Psoas muscle (tissue), 7 donors: ENCODE measurements at regions not wholly inside any gene's neighbourhood (a gene's known extent, or its start where the extent isn't known, plus 50 kb on each side); places are given as distances from the start of the nearest gene placed in this dataset.

Experiments used
- ATAC-seq, 4 donors: fragments of 200-7000 bp; cut with Tn5 transposase; one replicate each; pipeline ENCODE4 v1.9.1; 2020; ENCODE audit warnings: moderate library complexity in 3 of 4, mild to moderate bottlenecking in 2 of 4
- DNase-seq, 2 donors: peaks; one replicate each; pipeline ENCODE4 v3.0.0-alpha.2; 2020
- H3K27ac ChIP-seq: fragments of 200-600 bp; one replicate; pipeline ENCODE4 v1.8.0; 2022
- H3K27me3 ChIP-seq, 3 donors: fragments of 200-600 bp in 1 of 3; one replicate each; pipeline versions ENCODE4 v1.6.1 to v1.8.0; 2013 to 2022; ENCODE audit warnings: low read length in 2 of 3, mild to moderate bottlenecking in 2 of 3, moderate library complexity in 1 of 3; ENCODE audit not compliant: insufficient read depth in 3 of 3
- H3K36me3 ChIP-seq, 2 donors: fragments of 200-600 bp in 1 of 2; one replicate each; pipeline versions ENCODE4 v1.6.1 to v1.8.0; 2013 to 2022; ENCODE audit warnings: low read depth in 1 of 2, mild to moderate bottlenecking in 1 of 2, moderate library complexity in 1 of 2; ENCODE audit not compliant: insufficient read depth in 1 of 2
- H3K4me1 ChIP-seq: fragments of 200-600 bp; one replicate; pipeline ENCODE4 v1.8.0; 2022
- H3K4me3 ChIP-seq: fragments of 200-600 bp; one replicate; pipeline ENCODE4 v1.8.0; 2022; ENCODE audit warnings: mild to moderate bottlenecking
- H3K9me3 ChIP-seq: fragments of 200-600 bp; one replicate; pipeline ENCODE4 v1.8.0; 2022
- CTCF ChIP-seq: fragments of 200-600 bp; IDR thresholded peaks from one replicate; pipeline ENCODE4 v1.8.0; 2022; ENCODE audit warnings: antibody characterized with exemption
- WGBS, 3 donors: extraction: QIAGEN DNeasy Blood & Tissue Kit; methylation state at CpG; one replicate each; pipeline versions ENCODE4 v1.1.6 to v1.1.7; 2013; 5-methylcytosine and 5-hydroxymethylcytosine counted together
- intact Hi-C, 2 donors: fragments of 100-400 bp; cut with DNase I; formaldehyde crosslinking; loops; one replicate each; pipeline versions ENCODE4 v1.11.0 to v1.14.2; 2022
- donor health status: healthy with polysubstance abuse.
- donor health status: DM: no; HTN: no; CAD: no; lungs with moderate emphysema.
- donor health status: Bipolar disorder and iron deficiency.
- donor health status: healthy.
- donor health status: DM: yes; HTN: yes; CAD: no.
- donor health status: DM: no; HTN: no; CAD: no.
- donor health status: DM: yes; HTN: yes; CAD: no.

DNA sequence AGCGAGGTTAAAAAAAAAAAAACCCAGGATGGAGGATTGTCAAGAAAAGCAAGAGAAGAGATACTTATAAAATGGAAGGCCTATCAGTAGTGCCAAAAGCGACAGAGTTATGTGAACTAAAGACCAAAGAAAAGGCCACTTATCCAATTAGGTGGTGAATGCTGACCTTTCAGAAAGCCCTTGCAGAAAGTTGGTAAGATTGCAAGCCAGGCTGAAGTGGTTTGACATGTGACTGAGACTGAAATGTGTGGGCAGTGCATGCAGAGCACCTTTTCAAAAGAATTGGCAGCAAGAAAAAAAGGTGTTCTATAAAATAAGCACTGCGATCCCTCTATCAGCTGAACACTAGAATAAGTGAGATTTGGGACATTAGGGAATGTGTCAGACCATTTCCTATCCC is 379.4 kb upstream of the FAM98A start:
- no peaks in the 10 kb centered on the region for H3K9me3 ChIP-seq
- DNase-seq, result no peak
- WGBS, 3 donors, result 62 to 92% (median 83%) methylated on average over 3 of the region's 3 CpGs
- TF ChIP-seq CTCF, result no peak
- ATAC-seq, result no peak
- intact Hi-C loops, result no loop called here
- peaks cover 0 to 3% (median 0%) of the 10 kb centered on the region in 3 donors for H3K27me3 ChIP-seq
- H3K4me1 ChIP-seq, result no peaks in the 10 kb centered on the region
- no peak overlapping the region for H3K27ac ChIP-seq
- no peak overlapping the region for H3K4me3 ChIP-seq
- H3K36me3 ChIP-seq, result no peaks in the 10 kb centered on the region

DNA sequence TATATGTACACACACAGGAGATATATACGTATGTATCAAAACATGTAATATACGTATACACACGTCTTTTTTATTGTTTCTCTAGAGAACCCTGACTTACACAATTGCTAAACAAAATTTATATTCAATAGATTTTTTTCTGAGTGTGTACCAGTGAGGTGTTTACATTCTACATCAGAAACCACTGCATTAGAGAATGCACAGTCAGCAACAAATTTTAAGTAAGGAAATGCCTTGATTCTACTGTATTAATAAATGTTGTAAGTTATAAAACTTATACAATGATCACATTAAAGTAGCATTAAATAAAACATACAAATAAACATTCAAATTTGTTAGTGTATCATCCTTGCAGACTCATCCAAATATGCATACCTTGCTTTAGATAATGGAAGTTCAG is 376.4 kb upstream of the FAM98A start:
- ATAC-seq, result no peak
- TF ChIP-seq CTCF, result no peak
- no peaks in the 10 kb centered on the region for H3K36me3 ChIP-seq
- intact Hi-C loops, result no loop called here
- no peak overlapping the region for H3K4me3 ChIP-seq
- no peaks in the 10 kb centered on the region for H3K9me3 ChIP-seq
- no peaks in the 10 kb centered on the region for H3K27me3 ChIP-seq
- no peak overlapping the region for H3K27ac ChIP-seq
- WGBS, 3 donors, result 79 to 94% (median 87%) methylated on average over 3 of the region's 3 CpGs
- no peaks in the 10 kb centered on the region for H3K4me1 ChIP-seq
- DNase-seq, result no peak

DNA sequence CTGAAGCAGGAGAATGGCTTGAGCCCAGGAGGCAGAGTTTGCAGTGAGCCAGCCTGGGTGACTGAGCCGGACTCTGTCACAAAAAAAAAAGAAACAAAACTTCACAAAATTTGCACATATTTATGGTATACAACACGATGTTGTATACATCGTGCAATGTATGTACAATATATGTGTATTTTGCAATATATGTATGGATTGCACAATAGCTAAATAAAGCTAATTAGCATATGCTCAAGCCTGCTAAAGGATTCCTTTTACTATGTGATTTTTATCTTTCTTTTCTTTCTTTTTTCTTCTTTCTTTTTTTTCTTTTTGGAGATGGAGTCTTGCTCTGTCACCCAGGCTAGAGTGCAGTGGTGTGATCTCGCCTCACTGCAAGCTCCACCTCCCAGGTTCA is 368.0 kb upstream of the FAM98A start:
- ATAC-seq, result no peak
- WGBS, 3 donors, result 86 to 91% (median 90%) methylated on average over 4 of the region's 4 CpGs
- no peak for DNase-seq
- Histone ChIP-seq H3K4me1 (no peaks in the 10 kb centered on the region), H3K4me3 (no peak overlapping the region), H3K27ac (no peak overlapping the region), H3K36me3 (no peaks in the 10 kb centered on the region), H3K27me3 (no peaks in the 10 kb centered on the region), H3K9me3 (no peaks in the 10 kb centered on the region)
- TF ChIP-seq CTCF, result no peak
- intact Hi-C loops, result no loop called here

DNA sequence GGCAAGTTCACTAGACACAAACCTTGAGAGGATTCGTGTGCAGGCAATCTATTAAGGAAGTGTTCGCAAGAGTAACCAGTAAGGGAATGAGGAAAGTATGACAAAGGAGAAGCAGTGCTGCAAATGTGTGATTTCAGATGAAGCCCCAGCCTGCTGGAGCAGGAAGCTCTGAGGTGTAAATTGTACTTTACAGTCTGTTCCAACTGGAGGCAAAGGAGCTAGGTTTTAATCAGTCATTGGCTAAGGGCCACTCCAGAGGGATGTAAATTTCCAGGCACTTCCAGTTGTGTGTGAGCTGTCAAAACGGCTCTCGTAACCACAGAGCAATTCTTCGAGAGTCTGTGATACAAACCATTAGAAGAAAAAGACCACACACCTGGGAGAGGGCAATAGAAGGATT is 359.5 kb upstream of the FAM98A start:
- no peak overlapping the region for H3K27ac ChIP-seq
- DNase-seq, result no peak
- no peak for ATAC-seq
- no peak for TF ChIP-seq CTCF
- H3K4me3 ChIP-seq, result no peak overlapping the region
- intact Hi-C loops, result no loop called here
- WGBS, 3 donors, result 22 to 29% (median 22%) methylated on average over 5 of the region's 5 CpGs
- H3K4me1 ChIP-seq, result no peaks in the 10 kb centered on the region
- no peaks in the 10 kb centered on the region for H3K36me3 ChIP-seq
- H3K9me3 ChIP-seq, result no peaks in the 10 kb centered on the region
- H3K27me3 ChIP-seq, result no peaks in the 10 kb centered on the region

DNA sequence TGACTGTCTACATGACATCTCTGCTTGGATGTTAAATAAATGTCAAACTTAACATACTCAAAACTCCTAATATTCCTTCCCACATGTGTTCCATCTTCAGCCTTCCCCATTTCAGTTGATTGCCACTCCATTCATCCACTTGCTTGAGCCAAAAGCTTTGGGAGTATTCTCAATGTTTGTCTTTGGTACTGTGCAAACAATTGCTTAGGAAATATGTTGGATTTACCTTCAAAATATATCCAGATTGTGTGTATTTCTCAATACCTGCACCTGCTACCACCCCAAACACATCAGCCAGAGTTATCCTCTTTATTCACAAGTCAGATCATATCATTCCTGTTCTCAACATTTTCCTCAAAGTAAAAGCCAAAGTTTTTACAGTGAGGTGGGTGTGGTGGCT is 350.3 kb upstream of the FAM98A start:
- H3K9me3 ChIP-seq, result no peaks in the 10 kb centered on the region
- DNase-seq, result no peak
- no peaks in the 10 kb centered on the region for H3K36me3 ChIP-seq
- H3K4me3 ChIP-seq, result no peak overlapping the region
- H3K4me1 ChIP-seq, result no peaks in the 10 kb centered on the region
- intact Hi-C loops, result no loop called here
- no peak overlapping the region for H3K27ac ChIP-seq
- ATAC-seq, result no peak
- no peak for TF ChIP-seq CTCF
- peaks cover 0 to 2% (median 0%) of the 10 kb centered on the region in 3 donors for H3K27me3 ChIP-seq
